Smooth muscle cell (in vitro differentiated cells): ENCODE measurements at regions not wholly inside any gene's neighbourhood (a gene's known extent, or its start where the extent isn't known, plus 50 kb on each side); places are given as distances from the start of the nearest gene placed in this dataset.

Experiments used
- DNase-seq: peaks from one replicate; lab custom pipeline; 2025; ENCODE audit not compliant: unreplicated experiment; lab: John Stamatoyannopoulos, UW
- H2AFZ ChIP-seq: fragments of 200-600 bp; sonication (generic); 2 replicates; pipeline ENCODE4 v1.6.0; 2016; ENCODE audit warnings: antibody characterized with exemption, low read depth, mild to moderate bottlenecking
- H3F3A ChIP-seq: fragments of 200-600 bp; sonication (generic); 2 replicates; pipeline ENCODE4 v1.6.0; 2017; ENCODE audit warnings: antibody characterized with exemption, low read depth
- H3K27ac ChIP-seq: fragments of 200-600 bp; sonication (generic); 2 replicates; pipeline ENCODE4 v1.5.1; 2016; ENCODE audit warnings: low read depth, mild to moderate bottlenecking
- H3K27me3 ChIP-seq: fragments of 200-600 bp; sonication (generic); 2 replicates; pipeline ENCODE4 v1.6.1; 2016; ENCODE audit warnings: low read depth, mild to moderate bottlenecking
- H3K36me3 ChIP-seq: fragments of 200-600 bp; sonication (generic); 2 replicates; pipeline ENCODE4 v1.5.1; 2016; ENCODE audit warnings: low read depth
- H3K4me1 ChIP-seq: fragments of 200-600 bp; sonication (generic); 2 replicates; pipeline ENCODE4 v1.5.1; 2016; ENCODE audit warnings: low read depth
- H3K4me2 ChIP-seq: fragments of 200-600 bp; sonication (generic); 2 replicates; pipeline ENCODE4 v1.6.0; 2016; ENCODE audit warnings: mild to moderate bottlenecking
- H3K4me3 ChIP-seq: fragments of 200-600 bp; sonication (generic); 2 replicates; pipeline ENCODE4 v1.5.1; 2016; ENCODE audit warnings: mild to moderate bottlenecking
- H3K79me2 ChIP-seq: fragments of 200-600 bp; sonication (generic); 2 replicates; pipeline ENCODE4 v1.6.0; 2016; ENCODE audit warnings: low read depth, mild to moderate bottlenecking
- H3K9ac ChIP-seq: fragments of 200-600 bp; sonication (generic); 2 replicates; pipeline ENCODE4 v1.6.0; 2016; ENCODE audit warnings: low read depth
- H3K9me3 ChIP-seq: fragments of 200-600 bp; sonication (generic); replicated peaks from 2 replicates; pipeline ENCODE4 v1.5.1; 2016; ENCODE audit warnings: low read depth
- H4K20me1 ChIP-seq: fragments of 200-600 bp; sonication (generic); 2 replicates; pipeline ENCODE4 v1.6.0; 2016; ENCODE audit warnings: low read depth
- WGBS: methylation state at CpG from one replicate; pipeline ENCODE4 v1.1.7; 2016; ENCODE audit warnings: low lambda C conversion rate; 5-methylcytosine and 5-hydroxymethylcytosine counted together
- TF ChIP-seq, protein P1 (sequence below): fragments of 200-600 bp; sonication (generic); IDR thresholded peaks from 2 replicates; pipeline ENCODE4 v1.5.1; 2017; ENCODE audit warnings: borderline replicate concordance, mild to moderate bottlenecking, antibody characterized with exemption; ENCODE audit not compliant: insufficient read depth, poor library complexity, severe bottlenecking

DNA sequence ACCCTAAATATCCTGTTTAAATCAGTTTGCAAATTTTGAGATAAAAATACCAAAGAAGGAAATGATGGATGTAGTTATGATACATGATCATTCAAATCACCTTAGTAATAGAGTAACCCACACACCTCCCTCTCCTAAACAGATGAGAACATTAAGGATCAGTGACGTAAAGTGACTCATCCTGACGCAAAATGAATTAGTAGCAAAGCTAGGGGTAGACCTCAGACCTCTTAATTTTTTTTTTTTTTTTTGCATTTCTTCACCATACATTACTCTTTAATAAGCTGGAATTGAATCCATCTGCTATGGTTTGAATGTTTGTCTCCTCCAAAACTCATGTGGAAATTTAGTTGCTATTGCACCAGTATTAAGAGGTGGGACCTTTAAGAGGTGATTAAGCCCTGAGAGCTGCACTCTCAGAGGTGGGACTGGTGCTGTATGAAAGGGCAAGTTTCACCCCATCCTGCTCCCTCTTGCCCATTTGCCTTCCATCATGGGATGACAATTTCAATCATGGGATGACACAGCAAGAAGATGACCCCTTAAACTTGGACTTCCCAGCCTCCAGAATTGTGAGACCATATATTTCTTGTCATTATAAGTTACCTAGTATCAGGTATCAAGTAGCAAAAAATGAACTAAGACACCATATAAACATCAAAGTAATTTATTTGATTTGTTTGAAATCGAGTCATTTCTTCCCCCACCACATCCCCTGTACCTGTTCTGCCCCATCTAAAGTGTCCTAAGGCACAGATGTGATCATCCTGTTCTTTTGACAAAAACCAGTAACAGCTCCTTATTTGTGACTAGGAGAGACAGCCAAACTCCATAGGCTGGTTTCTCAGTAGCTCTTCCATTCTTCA lies 114.6 kb upstream of the DUSP10 start:
- no peak for DNase-seq
- no peaks in the 10 kb centered on the region for H3K4me1 ChIP-seq
- H3K36me3 ChIP-seq: no peaks in the 10 kb centered on the region
- no peak overlapping the region for H3K27ac ChIP-seq
- H3K9ac ChIP-seq: no peak overlapping the region
- H3K9me3 ChIP-seq: no peaks in the 10 kb centered on the region
- no peak overlapping the region for H3K4me3 ChIP-seq
- no peaks in the 10 kb centered on the region for H3F3A ChIP-seq
- H3K27me3 ChIP-seq: no peaks in the 10 kb centered on the region
- TF ChIP-seq, protein P1, sequence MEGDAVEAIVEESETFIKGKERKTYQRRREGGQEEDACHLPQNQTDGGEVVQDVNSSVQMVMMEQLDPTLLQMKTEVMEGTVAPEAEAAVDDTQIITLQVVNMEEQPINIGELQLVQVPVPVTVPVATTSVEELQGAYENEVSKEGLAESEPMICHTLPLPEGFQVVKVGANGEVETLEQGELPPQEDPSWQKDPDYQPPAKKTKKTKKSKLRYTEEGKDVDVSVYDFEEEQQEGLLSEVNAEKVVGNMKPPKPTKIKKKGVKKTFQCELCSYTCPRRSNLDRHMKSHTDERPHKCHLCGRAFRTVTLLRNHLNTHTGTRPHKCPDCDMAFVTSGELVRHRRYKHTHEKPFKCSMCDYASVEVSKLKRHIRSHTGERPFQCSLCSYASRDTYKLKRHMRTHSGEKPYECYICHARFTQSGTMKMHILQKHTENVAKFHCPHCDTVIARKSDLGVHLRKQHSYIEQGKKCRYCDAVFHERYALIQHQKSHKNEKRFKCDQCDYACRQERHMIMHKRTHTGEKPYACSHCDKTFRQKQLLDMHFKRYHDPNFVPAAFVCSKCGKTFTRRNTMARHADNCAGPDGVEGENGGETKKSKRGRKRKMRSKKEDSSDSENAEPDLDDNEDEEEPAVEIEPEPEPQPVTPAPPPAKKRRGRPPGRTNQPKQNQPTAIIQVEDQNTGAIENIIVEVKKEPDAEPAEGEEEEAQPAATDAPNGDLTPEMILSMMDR: no peak
- no peaks in the 10 kb centered on the region for H3K79me2 ChIP-seq
- H4K20me1 ChIP-seq: no peaks in the 10 kb centered on the region
- H2AFZ ChIP-seq: no peak overlapping the region
- H3K4me2 ChIP-seq: no peak overlapping the region
- WGBS: 72% methylated on average over 3 of the region's 3 CpGs

DNA sequence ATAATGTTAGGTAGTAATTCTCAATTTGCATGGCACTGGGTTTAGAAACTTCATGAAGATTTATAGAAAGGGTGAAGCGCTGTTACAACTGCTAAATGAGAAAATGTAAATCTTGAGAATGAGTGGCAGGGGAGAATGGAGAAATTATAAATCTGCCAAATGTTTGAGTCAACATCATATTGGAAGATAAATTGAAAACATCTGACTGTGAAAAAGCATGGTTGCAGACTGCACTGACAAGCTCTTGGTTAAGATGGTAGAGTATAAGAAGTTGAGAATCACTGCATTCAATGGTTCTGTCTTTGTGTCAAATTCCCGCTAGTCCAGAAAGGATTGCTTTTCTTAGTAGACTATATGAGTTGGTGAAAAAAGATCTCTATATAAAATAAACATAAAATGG lies 113.3 kb upstream of the DUSP10 start:
- H3K9ac ChIP-seq: no peak overlapping the region
- H3K4me1 ChIP-seq: no peaks in the 10 kb centered on the region
- DNase-seq: no peak
- WGBS: 95% methylated on average over 2 of the region's 2 CpGs
- no peaks in the 10 kb centered on the region for H4K20me1 ChIP-seq
- no peaks in the 10 kb centered on the region for H3K36me3 ChIP-seq
- H3K27ac ChIP-seq: no peak overlapping the region
- H3K79me2 ChIP-seq: no peaks in the 10 kb centered on the region
- H3K27me3 ChIP-seq: no peaks in the 10 kb centered on the region
- H3K9me3 ChIP-seq: no peaks in the 10 kb centered on the region
- no peak overlapping the region for H3K4me3 ChIP-seq
- no peaks in the 10 kb centered on the region for H3F3A ChIP-seq
- TF ChIP-seq, protein P1: no peak
- H3K4me2 ChIP-seq: no peak overlapping the region
- no peak overlapping the region for H2AFZ ChIP-seq

DNA sequence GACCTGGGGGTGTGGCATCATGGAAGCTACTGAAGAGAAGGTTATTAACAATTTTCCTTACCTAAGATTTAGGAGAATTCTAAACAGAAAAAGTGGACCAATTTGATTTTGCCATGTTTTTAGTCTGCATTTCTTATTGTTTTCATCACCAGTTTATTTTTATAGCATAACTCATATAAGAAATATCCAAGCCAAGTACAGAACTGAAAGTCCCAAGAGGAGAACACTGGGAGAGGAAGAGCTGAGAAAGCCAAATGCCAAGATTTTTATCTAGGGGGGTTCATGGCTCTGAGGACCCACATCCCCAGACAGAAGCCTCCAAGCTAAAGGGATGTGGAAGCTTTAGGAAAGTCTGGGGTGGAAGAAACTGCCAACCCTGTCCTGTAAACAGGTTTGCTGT lies 109.4 kb upstream of the DUSP10 start:
- H3K9me3 ChIP-seq: no peaks in the 10 kb centered on the region
- TF ChIP-seq, protein P1: no peak
- H3K9ac ChIP-seq: no peak overlapping the region
- H3F3A ChIP-seq: no peaks in the 10 kb centered on the region
- H3K36me3 ChIP-seq: no peaks in the 10 kb centered on the region
- no peak for DNase-seq
- H3K79me2 ChIP-seq: no peaks in the 10 kb centered on the region
- H3K27ac ChIP-seq: no peak overlapping the region
- H3K27me3 ChIP-seq: no peaks in the 10 kb centered on the region
- no peak overlapping the region for H3K4me3 ChIP-seq
- H3K4me1 ChIP-seq: no peaks in the 10 kb centered on the region
- no peaks in the 10 kb centered on the region for H4K20me1 ChIP-seq
- no peak overlapping the region for H2AFZ ChIP-seq
- no peak overlapping the region for H3K4me2 ChIP-seq
